ENCODE measurements at regions not wholly inside any gene's neighbourhood (a gene's known extent, or its start where the extent isn't known, plus 50 kb on each side); places are given as distances from the start of the nearest gene placed in this dataset.

- TF ChIP-seq REST (IDR thresholded peaks at IDR 0.05; ENCODE audit: low read depth, low read length) (no peak), RAD21 (IDR thresholded peaks at IDR 0.05; ENCODE audit: low read length) (no peak), SMC3 (IDR thresholded peaks at IDR 0.05; ENCODE audit: low read depth, low read length) (no peak), FOXJ3 (CRISPR knock-in tag; IDR thresholded peaks at IDR 0.05) (no peak), TEAD4 (IDR thresholded peaks at IDR 0.05; ENCODE audit: borderline replicate concordance, insufficient read depth) (no peak), CTCF (IDR thresholded peaks at IDR 0.05) (no peak), SIN3A (IDR thresholded peaks at IDR 0.05; ENCODE audit: borderline replicate concordance, low read depth, low read length) (no peak), MAX (IDR thresholded peaks at IDR 0.05; ENCODE audit: low read depth) (no peak), JUND (IDR thresholded peaks at IDR 0.05) (no peak)
Observed at GRCh38 chr5:116374434-116374852, 200.2 kb downstream of the SEMA6A start (continued).

- no peak for DNase-seq
- H3K4me2 ChIP-seq: no peak overlapping the region
- WGBS (ENCODE audit: low lambda C conversion rate): 100% methylated on average over 1 of the region's 1 CpG
- no peaks in the 10 kb centered on the region; a peak in 1 of 4 replicates for H3K4me1 ChIP-seq (ENCODE audit: control insufficient read depth in 1 of 2, insufficient read depth in 2 of 2, low read depth in 1 of 2, low read length in 1 of 2)
- ChIA-PET CTCF (no interaction called here), POLR2A (no interaction called here)
- no peaks in the 10 kb centered on the region for H3F3A ChIP-seq (replicated peaks; ENCODE audit: insufficient read depth)
- H3K27ac ChIP-seq (ENCODE audit: low read depth in 2 of 2, low read length in 1 of 2): no peak overlapping the region
- H3K27me3 ChIP-seq (ENCODE audit: insufficient read depth): no peaks in the 10 kb centered on the region
- H4K20me1 ChIP-seq (ENCODE audit: insufficient read depth): no peaks in the 10 kb centered on the region
- no peak overlapping the region for H3K9ac ChIP-seq
- no peak overlapping the region for H2AFZ ChIP-seq (ENCODE audit: low read depth)
- no peaks in the 10 kb centered on the region for H3K9me3 ChIP-seq
- no peaks in the 10 kb centered on the region for H3K79me2 ChIP-seq (ENCODE audit: insufficient read depth)
- no peaks in the 10 kb centered on the region for H3K36me3 ChIP-seq (replicated peaks in 1 of 2; ENCODE audit: control insufficient read depth in 1 of 2, insufficient read depth in 2 of 2, low read length in 1 of 2)
- H3K4me3 ChIP-seq (ENCODE audit: low read depth in 2 of 2, low read length in 1 of 2): no peak overlapping the region
- H3K9me2 ChIP-seq: no peaks in the 10 kb centered on the region
- TF ChIP-seq RFX5 (IDR thresholded peaks at IDR 0.05; ENCODE audit: low read length): no peak
- no peak for TF ChIP-seq REST (IDR thresholded peaks at IDR 0.05; ENCODE audit: low read depth, low read length)
- no peak for TF ChIP-seq MXI1 (IDR thresholded peaks at IDR 0.05; ENCODE audit: low read depth, low read length)
- no peak for TF ChIP-seq FOSL2 (IDR thresholded peaks at IDR 0.05; ENCODE audit: borderline replicate concordance, low read depth)
- no peak for TF ChIP-seq TEAD4 (IDR thresholded peaks at IDR 0.05; ENCODE audit: borderline replicate concordance, insufficient read depth)
- TF ChIP-seq CTCF (IDR thresholded peaks at IDR 0.05): no peak
- no peak for TF ChIP-seq EP300 (IDR thresholded peaks at IDR 0.05; ENCODE audit: borderline replicate concordance in 1 of 2, low read depth in 1 of 2, low read length in 1 of 2)
- TF ChIP-seq RCOR1 (IDR thresholded peaks at IDR 0.05; ENCODE audit: low read length): no peak
- no peak for TF ChIP-seq MEF2A (IDR thresholded peaks at IDR 0.05; ENCODE audit: borderline replicate concordance, low read depth)
- no peak for TF ChIP-seq YY1 (IDR thresholded peaks at IDR 0.05; ENCODE audit: low read depth)
- TF ChIP-seq IRF3 (IDR thresholded peaks at IDR 0.05; ENCODE audit: low read depth, low read length): no peak
Observed at GRCh38 chr5:116372931-116373597, 201.6 kb downstream of the SEMA6A start.

All from SK-N-SH (cell line).